Esophagus muscularis mucosa (tissue), 3 donors: ENCODE measurements at regions not wholly inside any gene's neighbourhood (a gene's known extent, or its start where the extent isn't known, plus 50 kb on each side); places are given as distances from the start of the nearest gene placed in this dataset.

Source experiments
- POLR2AphosphoS5 ChIP-seq, 2 donors: sonication (generic); formaldehyde crosslinking; IDR thresholded peaks; one replicate each; pipeline ENCODE4 v1.6.1; 2017; ENCODE audit warnings: antibody characterized with exemption in 2 of 2
- TF ChIP-seq, protein P1 (sequence below), 3 experiments: fragments of 200-600 bp in 2 of 3; fragments of 450-650 bp in 1 of 3; sonication (generic) in 2 of 3; IDR thresholded peaks; one replicate each; pipeline ENCODE4 v1.5.1; 2017 to 2019; ENCODE audit warnings: antibody characterized with exemption in 3 of 3, mild to moderate bottlenecking in 2 of 3, moderate library complexity in 1 of 3

DNA sequence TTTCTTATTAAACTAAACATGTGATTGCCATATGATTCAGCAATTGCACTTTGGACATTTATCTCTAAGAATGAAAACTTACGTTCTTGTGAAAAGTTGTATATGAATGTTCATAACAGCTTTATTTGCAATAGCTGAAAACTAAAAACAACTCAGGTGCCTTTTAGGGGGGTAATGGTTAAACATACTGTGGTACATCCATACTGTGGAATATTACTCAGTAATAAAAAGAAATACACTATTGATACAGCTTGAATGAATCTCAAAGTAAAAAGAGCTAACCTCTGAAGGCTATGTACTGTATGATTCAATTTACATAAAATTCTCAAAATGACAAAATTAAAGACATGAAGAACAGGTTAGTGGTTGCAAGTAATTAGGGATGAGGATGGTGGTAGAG lies 339.5 kb upstream of the PAPPA start:
- TF ChIP-seq, protein P1, sequence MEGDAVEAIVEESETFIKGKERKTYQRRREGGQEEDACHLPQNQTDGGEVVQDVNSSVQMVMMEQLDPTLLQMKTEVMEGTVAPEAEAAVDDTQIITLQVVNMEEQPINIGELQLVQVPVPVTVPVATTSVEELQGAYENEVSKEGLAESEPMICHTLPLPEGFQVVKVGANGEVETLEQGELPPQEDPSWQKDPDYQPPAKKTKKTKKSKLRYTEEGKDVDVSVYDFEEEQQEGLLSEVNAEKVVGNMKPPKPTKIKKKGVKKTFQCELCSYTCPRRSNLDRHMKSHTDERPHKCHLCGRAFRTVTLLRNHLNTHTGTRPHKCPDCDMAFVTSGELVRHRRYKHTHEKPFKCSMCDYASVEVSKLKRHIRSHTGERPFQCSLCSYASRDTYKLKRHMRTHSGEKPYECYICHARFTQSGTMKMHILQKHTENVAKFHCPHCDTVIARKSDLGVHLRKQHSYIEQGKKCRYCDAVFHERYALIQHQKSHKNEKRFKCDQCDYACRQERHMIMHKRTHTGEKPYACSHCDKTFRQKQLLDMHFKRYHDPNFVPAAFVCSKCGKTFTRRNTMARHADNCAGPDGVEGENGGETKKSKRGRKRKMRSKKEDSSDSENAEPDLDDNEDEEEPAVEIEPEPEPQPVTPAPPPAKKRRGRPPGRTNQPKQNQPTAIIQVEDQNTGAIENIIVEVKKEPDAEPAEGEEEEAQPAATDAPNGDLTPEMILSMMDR (IDR thresholded peaks at IDR 0.05) = no peak
- no peak for TF ChIP-seq POLR2AphosphoS5 (IDR thresholded peaks at IDR 0.05)
